ENCODE measurements at regions not wholly inside any gene's neighbourhood (a gene's known extent, or its start where the extent isn't known, plus 50 kb on each side); places are given as distances from the start of the nearest gene placed in this dataset.
"Not testable (repeated sequence)": the region's sequence is repeated elsewhere in the genome, so short reads cannot be mapped to it uniquely, and the experiment has no call there.

DNA sequence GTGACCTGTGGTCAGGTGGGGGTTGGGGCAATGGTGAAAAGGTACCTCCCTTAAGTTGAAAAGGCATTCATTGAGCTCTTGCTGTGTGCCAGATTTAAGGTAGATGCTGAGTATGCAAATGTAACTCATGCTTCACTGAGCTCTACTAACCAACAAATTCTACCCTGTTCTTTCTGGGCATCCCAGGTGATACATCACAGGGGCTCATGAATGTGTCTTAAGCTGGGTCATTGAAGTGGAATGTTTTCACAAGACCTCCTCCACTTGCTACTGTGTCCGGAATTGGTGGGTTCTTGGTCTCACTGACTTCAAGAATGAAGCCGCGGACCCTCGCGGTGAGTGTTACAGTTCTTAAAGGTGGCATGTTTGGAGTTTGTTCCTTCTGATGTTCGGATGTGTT, 362.8 kb upstream of the ZNF462 start:
- H3K27ac ChIP-seq: no peak overlapping the region
- H3K4me1 ChIP-seq: no peaks in the 10 kb centered on the region
- H3K9me3 ChIP-seq: no peaks in the 10 kb centered on the region
- H3K36me3 ChIP-seq: no peaks in the 10 kb centered on the region
- H3K4me3 ChIP-seq: no peak overlapping the region
- TF ChIP-seq, protein P1, sequence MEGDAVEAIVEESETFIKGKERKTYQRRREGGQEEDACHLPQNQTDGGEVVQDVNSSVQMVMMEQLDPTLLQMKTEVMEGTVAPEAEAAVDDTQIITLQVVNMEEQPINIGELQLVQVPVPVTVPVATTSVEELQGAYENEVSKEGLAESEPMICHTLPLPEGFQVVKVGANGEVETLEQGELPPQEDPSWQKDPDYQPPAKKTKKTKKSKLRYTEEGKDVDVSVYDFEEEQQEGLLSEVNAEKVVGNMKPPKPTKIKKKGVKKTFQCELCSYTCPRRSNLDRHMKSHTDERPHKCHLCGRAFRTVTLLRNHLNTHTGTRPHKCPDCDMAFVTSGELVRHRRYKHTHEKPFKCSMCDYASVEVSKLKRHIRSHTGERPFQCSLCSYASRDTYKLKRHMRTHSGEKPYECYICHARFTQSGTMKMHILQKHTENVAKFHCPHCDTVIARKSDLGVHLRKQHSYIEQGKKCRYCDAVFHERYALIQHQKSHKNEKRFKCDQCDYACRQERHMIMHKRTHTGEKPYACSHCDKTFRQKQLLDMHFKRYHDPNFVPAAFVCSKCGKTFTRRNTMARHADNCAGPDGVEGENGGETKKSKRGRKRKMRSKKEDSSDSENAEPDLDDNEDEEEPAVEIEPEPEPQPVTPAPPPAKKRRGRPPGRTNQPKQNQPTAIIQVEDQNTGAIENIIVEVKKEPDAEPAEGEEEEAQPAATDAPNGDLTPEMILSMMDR (IDR thresholded peaks at IDR 0.05): no peak
- no peak for DNase-seq (ENCODE audit: low spot score)
- H3K27me3 ChIP-seq: no peaks in the 10 kb centered on the region

DNA sequence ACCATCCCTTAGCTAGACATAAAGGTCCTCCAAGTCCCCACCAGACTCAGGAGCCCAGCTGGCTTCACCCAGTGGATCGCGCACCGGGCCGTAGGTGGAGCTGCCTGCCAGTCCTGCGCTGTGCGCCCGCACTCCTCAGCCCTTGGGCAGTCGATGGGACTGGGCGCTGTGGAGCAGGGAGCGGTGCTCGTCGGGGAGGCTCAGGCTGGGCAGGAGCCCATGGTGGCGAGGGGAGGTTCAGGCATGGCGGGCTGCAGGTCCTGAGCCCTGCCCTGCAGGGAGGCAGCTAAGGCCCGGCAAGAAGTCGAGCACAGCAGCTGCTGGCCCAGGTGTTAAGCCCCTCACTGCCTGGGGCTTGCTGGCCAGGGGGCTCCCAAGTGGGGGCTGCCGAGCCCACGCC, 361.8 kb upstream of the ZNF462 start:
- not testable (repeated sequence) for H3K4me1 ChIP-seq; H3K9me3 ChIP-seq; H3K27ac ChIP-seq; H3K27me3 ChIP-seq; DNase-seq (ENCODE audit: low spot score); H3K36me3 ChIP-seq; H3K4me3 ChIP-seq

DNA sequence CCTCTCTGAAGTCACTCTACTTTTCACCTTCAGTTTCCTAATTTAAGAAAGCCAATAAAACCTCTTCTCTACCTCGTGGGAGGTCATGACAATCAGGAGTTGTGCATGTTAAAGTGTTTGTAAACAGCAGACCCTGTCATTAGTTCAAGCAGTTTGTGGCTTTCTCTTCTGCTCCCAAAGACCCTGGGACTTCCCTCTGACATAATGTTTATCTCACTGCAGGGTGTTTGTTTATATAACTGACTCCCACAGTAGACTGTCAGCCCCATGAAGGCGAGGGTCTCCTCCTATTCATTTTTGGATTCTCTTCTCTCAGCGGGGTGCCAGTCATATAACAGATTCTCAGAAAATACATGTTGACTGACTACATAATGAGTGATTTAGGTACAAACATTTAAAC, 360.0 kb upstream of the ZNF462 start:
- Histone ChIP-seq H3K27me3 (no peaks in the 10 kb centered on the region), H3K4me1 (no peaks in the 10 kb centered on the region), H3K9me3 (no peaks in the 10 kb centered on the region), H3K4me3 (no peak overlapping the region), H3K27ac (no peak overlapping the region), H3K36me3 (no peaks in the 10 kb centered on the region)
- TF ChIP-seq, protein P1 (IDR thresholded peaks at IDR 0.05): no peak
- no peak for DNase-seq (ENCODE audit: low spot score)

DNA sequence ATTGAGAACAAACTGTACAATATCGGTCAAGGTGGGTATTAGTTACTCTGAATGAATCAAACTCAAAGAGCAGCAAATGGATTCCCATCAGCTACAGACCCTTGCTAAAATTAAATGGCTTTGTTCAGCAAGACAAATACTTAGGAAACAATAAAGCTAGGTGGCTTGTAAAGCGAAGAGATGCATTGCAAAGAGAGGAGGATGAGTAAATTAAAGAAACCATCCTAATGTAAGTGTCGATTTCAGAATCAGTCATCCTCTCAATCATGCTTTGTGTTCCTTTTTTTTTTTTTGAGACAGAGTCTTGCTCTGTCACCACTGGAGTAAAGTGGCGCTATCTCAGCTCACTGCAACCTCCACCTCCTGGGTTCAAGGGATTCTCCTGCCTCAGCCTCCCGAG, 359.2 kb upstream of the ZNF462 start:
- Histone ChIP-seq H3K27ac (no peak overlapping the region), H3K4me3 (no peak overlapping the region), H3K4me1 (no peaks in the 10 kb centered on the region), H3K36me3 (no peaks in the 10 kb centered on the region), H3K27me3 (no peaks in the 10 kb centered on the region), H3K9me3 (no peaks in the 10 kb centered on the region)
- no peak for DNase-seq (ENCODE audit: low spot score)
- TF ChIP-seq, protein P1 (IDR thresholded peaks at IDR 0.05): no peak

DNA sequence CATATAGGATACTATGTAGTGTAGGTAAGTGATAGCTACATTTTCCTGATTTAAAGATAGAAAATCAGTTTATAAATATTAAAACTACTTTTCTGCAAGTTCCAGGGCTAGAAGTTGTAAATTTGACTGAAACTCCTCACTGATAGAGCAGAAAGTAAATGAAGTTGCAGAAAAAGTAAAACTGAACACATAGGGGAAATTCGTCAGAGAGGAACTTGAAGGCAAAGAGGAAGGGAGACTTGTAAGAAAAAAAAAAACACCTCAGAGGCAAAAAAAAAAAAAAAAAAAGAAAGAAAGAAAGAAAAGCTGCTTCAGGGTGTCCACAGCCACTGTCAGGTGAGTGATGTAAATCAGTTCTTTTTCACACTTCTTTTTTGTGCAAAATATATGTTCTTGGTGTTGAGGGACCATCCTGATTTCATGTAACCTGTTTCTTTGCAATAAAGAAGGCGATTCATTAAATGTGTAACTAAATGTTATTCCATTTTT, 336.2 kb upstream of the ZNF462 start:
- Histone ChIP-seq H3K36me3 (no peaks in the 10 kb centered on the region), H3K4me1 (no peaks in the 10 kb centered on the region), H3K4me3 (no peak overlapping the region), H3K9me3 (no peaks in the 10 kb centered on the region), H3K27me3 (no peaks in the 10 kb centered on the region), H3K27ac (no peak overlapping the region)
- TF ChIP-seq, protein P1 (IDR thresholded peaks at IDR 0.05): no peak
- DNase-seq (ENCODE audit: low spot score): no peak

DNA sequence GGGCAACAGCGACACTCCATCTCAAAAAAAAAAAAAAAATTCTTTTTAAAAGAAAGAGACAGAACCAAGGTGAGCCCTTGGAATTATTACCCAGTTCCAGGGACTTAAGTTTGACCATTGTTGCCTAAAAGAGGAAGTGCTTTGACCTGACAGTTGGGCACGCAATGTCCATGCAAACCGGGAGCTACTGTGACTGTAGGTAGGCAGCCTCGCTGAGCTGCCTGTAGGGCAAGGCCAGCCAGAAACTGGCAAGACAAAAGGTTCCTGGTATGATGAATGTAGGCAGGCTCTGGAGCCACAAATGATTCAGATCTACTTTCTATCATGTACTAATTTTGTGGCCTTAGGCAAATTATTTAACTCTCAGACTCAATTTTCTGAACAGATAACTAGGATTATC, 334.8 kb upstream of the ZNF462 start:
- no peak for DNase-seq (ENCODE audit: low spot score)
- Histone ChIP-seq H3K4me3 (no peak overlapping the region), H3K27ac (no peak overlapping the region), H3K9me3 (no peaks in the 10 kb centered on the region), H3K4me1 (no peaks in the 10 kb centered on the region), H3K36me3 (no peaks in the 10 kb centered on the region), H3K27me3 (no peaks in the 10 kb centered on the region)
- TF ChIP-seq, protein P1 (IDR thresholded peaks at IDR 0.05): no peak

All from right atrium auricular region (tissue), 2 donors.